Loucy (cell line): ENCODE measurements at regions not wholly inside any gene's neighbourhood (a gene's known extent, or its start where the extent isn't known, plus 50 kb on each side); places are given as distances from the start of the nearest gene placed in this dataset.

Experiments
- H2AFZ ChIP-seq: fragments of 200-600 bp; sonication (generic); 2 replicates; pipeline ENCODE4 v1.6.0; 2016; ENCODE audit warnings: antibody characterized with exemption, mild to moderate bottlenecking, low read length, moderate library complexity
- H3F3A ChIP-seq: fragments of 200-600 bp; 2 replicates; pipeline ENCODE4 v1.6.0; 2016; ENCODE audit warnings: antibody characterized with exemption, low read depth, mild to moderate bottlenecking
- H3K27me3 ChIP-seq: fragments of 200-600 bp; sonication (generic); 2 replicates; pipeline ENCODE4 v1.6.1; 2014; ENCODE audit warnings: low read length, mild to moderate bottlenecking; ENCODE audit not compliant: insufficient read depth, poor library complexity, severe bottlenecking
- H3K36me3 ChIP-seq: fragments of 200-600 bp; sonication (generic); 2 replicates; pipeline ENCODE4 v1.6.1; 2016; ENCODE audit warnings: low read length; ENCODE audit not compliant: insufficient read depth
- H3K4me1 ChIP-seq: fragments of 200-600 bp; sonication (generic); 2 replicates; pipeline ENCODE4 v1.5.1; 2014; ENCODE audit warnings: low read length, mild to moderate bottlenecking; ENCODE audit not compliant: insufficient read depth, poor library complexity, severe bottlenecking
- H3K4me2 ChIP-seq: fragments of 200-600 bp; sonication (generic); 2 replicates; pipeline ENCODE4 v1.6.0; 2014; ENCODE audit warnings: antibody characterized with exemption, low read length, low read depth, mild to moderate bottlenecking; ENCODE audit not compliant: poor library complexity, severe bottlenecking
- H3K4me3 ChIP-seq: fragments of 200-600 bp; sonication (generic); 2 replicates; pipeline ENCODE4 v1.5.1; 2014; ENCODE audit warnings: low read length, mild to moderate bottlenecking, mixed read lengths; ENCODE audit not compliant: poor library complexity, severe bottlenecking
- H3K79me2 ChIP-seq: fragments of 200-600 bp; sonication (generic); 2 replicates; pipeline ENCODE4 v1.6.1; 2014; ENCODE audit warnings: low read length; ENCODE audit not compliant: insufficient read depth
- H3K9ac ChIP-seq: fragments of 200-600 bp; sonication (generic); 2 replicates; pipeline ENCODE4 v1.6.0; 2014; ENCODE audit warnings: mild to moderate bottlenecking, low read depth, low read length, moderate library complexity; ENCODE audit not compliant: poor library complexity, severe bottlenecking
- H3K9me2 ChIP-seq: fragments of 200-600 bp; sonication (generic); replicated peaks from 2 replicates; pipeline ENCODE4 v1.6.1; 2016; ENCODE audit warnings: low read depth, low read length, mixed read lengths
- H3K9me3 ChIP-seq: fragments of 200-600 bp; sonication (generic); 2 replicates; pipeline ENCODE4 v1.6.1; 2014; ENCODE audit warnings: mild to moderate bottlenecking, antibody characterized with exemption, low read length, low read depth; ENCODE audit not compliant: insufficient read depth
- H4K20me1 ChIP-seq: fragments of 200-600 bp; sonication (generic); 2 replicates; pipeline ENCODE4 v1.6.0; 2014; ENCODE audit warnings: antibody characterized with exemption, low read length, mild to moderate bottlenecking; ENCODE audit not compliant: insufficient read depth, poor library complexity, severe bottlenecking
- EZH2phosphoT487 ChIP-seq: fragments of 200-600 bp; IDR thresholded peaks from 2 replicates; pipeline ENCODE4 v1.6.1; 2018; ENCODE audit warnings: antibody characterized with exemption, mild to moderate bottlenecking, moderate library complexity, borderline replicate concordance
- TF ChIP-seq, protein P1 (sequence below): fragments of 200-600 bp; sonication (generic); conservative IDR thresholded peaks from 2 replicates; pipeline ENCODE4 v1.5.1; 2014; ENCODE audit warnings: mild to moderate bottlenecking, antibody characterized with exemption, low read length

DNA sequence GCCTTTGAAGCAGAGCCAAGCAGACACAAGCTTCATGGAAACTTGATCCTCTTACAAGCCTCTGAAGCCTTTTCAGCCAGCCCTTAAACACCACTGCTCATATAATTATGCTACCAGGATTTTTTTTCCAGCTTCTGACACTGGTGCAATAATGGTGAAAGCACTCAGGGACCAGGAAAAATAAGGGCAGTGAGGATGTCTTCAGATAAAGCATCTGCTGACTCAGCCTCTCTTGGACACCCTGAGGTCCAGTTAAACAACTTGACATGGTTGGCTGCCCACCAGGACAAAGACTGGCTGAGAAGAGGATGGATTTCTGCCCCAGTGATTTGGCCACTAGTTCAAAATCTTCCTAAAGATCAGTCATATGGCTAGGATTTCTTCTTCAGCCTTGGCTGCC lies 124.2 kb upstream of the N4BP1 start:
- no peaks in the 10 kb centered on the region for H3K9me2 ChIP-seq
- H4K20me1 ChIP-seq: no peaks in the 10 kb centered on the region
- no peak overlapping the region for H3K4me2 ChIP-seq
- TF ChIP-seq, protein P1, sequence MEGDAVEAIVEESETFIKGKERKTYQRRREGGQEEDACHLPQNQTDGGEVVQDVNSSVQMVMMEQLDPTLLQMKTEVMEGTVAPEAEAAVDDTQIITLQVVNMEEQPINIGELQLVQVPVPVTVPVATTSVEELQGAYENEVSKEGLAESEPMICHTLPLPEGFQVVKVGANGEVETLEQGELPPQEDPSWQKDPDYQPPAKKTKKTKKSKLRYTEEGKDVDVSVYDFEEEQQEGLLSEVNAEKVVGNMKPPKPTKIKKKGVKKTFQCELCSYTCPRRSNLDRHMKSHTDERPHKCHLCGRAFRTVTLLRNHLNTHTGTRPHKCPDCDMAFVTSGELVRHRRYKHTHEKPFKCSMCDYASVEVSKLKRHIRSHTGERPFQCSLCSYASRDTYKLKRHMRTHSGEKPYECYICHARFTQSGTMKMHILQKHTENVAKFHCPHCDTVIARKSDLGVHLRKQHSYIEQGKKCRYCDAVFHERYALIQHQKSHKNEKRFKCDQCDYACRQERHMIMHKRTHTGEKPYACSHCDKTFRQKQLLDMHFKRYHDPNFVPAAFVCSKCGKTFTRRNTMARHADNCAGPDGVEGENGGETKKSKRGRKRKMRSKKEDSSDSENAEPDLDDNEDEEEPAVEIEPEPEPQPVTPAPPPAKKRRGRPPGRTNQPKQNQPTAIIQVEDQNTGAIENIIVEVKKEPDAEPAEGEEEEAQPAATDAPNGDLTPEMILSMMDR: no peak
- no peak for TF ChIP-seq EZH2phosphoT487
- H3K4me1 ChIP-seq: no peaks in the 10 kb centered on the region
- H3K9me3 ChIP-seq: no peaks in the 10 kb centered on the region
- no peaks in the 10 kb centered on the region for H3K79me2 ChIP-seq
- H2AFZ ChIP-seq: no peak overlapping the region
- H3F3A ChIP-seq: no peaks in the 10 kb centered on the region
- H3K36me3 ChIP-seq: no peaks in the 10 kb centered on the region
- no peak overlapping the region for H3K9ac ChIP-seq
- H3K4me3 ChIP-seq: no peak overlapping the region
- no peaks in the 10 kb centered on the region for H3K27me3 ChIP-seq

DNA sequence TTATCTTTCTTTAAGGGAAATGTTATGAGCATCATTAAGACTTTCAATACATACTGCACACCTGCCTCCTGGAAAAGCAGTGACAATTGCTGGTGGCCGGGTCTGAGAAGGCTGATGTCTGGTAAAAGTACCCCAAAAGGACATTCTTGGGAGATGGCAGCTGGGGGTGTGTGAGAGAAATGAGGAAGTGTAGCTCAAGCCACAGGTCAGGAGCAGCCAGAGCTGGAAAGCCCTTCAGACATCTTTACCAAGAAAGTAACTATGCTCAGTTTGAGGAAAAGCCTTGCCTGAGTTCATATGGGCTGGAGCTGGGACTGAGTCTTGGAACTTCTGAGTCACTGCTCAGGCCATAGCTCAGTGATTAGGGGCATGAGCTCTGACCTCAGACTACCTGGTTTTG lies 94.7 kb upstream of the N4BP1 start:
- H3K27me3 ChIP-seq: no peaks in the 10 kb centered on the region
- H3K36me3 ChIP-seq: no peaks in the 10 kb centered on the region
- no peak overlapping the region for H3K4me3 ChIP-seq
- no peaks in the 10 kb centered on the region for H3K9me2 ChIP-seq
- H3K4me2 ChIP-seq: no peak overlapping the region
- no peak overlapping the region for H2AFZ ChIP-seq
- TF ChIP-seq EZH2phosphoT487: no peak
- TF ChIP-seq, protein P1: no peak
- no peaks in the 10 kb centered on the region for H4K20me1 ChIP-seq
- H3K9ac ChIP-seq: no peak overlapping the region
- no peaks in the 10 kb centered on the region for H3F3A ChIP-seq
- no peaks in the 10 kb centered on the region for H3K4me1 ChIP-seq
- H3K79me2 ChIP-seq: no peaks in the 10 kb centered on the region
- no peaks in the 10 kb centered on the region; the same call in 1 of the 2 replicates for H3K9me3 ChIP-seq

DNA sequence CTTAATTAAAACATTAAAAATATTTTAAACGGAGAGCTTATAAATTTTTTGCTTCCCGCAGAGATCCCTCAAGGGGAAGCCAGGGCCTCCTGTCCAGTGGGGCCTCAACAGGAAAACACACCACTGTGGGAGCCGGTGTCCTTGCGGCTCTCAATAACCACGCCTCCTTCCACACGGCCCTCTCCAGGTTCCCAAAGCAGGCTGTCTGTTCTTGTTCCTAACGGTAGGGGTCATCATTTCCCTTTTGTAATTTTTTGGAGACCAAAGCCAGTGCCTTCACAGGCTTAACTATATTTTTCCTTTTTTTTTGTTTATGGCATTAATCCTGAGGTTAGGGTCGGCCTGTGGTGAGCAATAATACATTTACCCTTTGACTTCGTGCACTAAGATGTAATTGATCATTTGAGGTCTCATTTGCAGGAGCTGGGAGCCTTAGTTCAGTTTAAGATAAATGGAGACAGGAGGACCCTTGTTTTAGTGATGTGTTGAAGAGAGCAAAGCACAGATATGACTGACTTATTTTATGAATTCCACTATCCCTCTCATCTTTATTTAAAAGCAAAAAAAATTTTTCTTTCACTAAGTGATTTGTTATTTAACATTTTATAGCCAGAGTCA lies 77.5 kb upstream of the N4BP1 start:
- no peaks in the 10 kb centered on the region for H3K9me3 ChIP-seq
- H3K27me3 ChIP-seq: no peaks in the 10 kb centered on the region
- H3K9ac ChIP-seq: no peak overlapping the region
- no peaks in the 10 kb centered on the region for H4K20me1 ChIP-seq
- H3K79me2 ChIP-seq: no peaks in the 10 kb centered on the region
- no peaks in the 10 kb centered on the region for H3K9me2 ChIP-seq
- peak overlapping the region; percentile 22 for H3K4me2 ChIP-seq
- H2AFZ ChIP-seq: no peak overlapping the region
- H3K4me3 ChIP-seq: no peak overlapping the region
- H3F3A ChIP-seq: no peaks in the 10 kb centered on the region
- H3K4me1 ChIP-seq: no peaks in the 10 kb centered on the region
- no peaks in the 10 kb centered on the region for H3K36me3 ChIP-seq
- TF ChIP-seq, protein P1: peak; percentile 76
- no peak for TF ChIP-seq EZH2phosphoT487
